ENCODE measurements at regions not wholly inside any gene's neighbourhood (a gene's known extent, or its start where the extent isn't known, plus 50 kb on each side); places are given as distances from the start of the nearest gene placed in this dataset.
"Not testable (repeated sequence)": the region's sequence is repeated elsewhere in the genome, so short reads cannot be mapped to it uniquely, and the experiment has no call there.

DNA sequence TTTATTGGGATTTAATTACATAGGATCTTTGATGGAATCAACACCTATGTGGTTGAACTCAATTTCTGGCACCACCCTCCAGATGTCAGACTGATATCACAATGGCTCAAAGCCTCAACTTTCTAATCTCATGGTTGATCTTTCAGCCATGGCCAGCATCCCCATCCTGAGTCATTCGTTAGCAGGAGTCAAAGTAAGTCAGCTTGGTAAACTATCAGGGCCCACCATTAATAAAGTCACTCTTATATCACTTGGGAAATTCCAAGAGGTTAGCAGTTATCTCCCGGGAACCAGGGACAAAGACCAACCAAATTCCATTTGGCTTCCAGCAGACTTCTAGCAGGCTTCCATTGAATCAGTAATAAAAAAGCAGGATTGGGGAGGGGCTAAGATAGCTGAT lies 50.7 kb upstream of the TNFSF4 start:
- H3K9me2 ChIP-seq (replicated peaks; ENCODE audit: insufficient read depth) = no peaks in the 10 kb centered on the region
- WGBS (ENCODE audit: low lambda C conversion rate, missing lambda C conversion rate) = 66% methylated on average over 2 of the region's 2 CpGs
- no peaks in the 10 kb centered on the region for H3K4me1 ChIP-seq (ENCODE audit: insufficient read depth)
- no peaks in the 10 kb centered on the region for H3K36me3 ChIP-seq (replicated peaks; ENCODE audit: insufficient read depth, low read depth)
- no peak for DNase-seq (ENCODE audit: low spot score)
- no peak overlapping the region for H3K4me2 ChIP-seq
- TF ChIP-seq, protein P1, sequence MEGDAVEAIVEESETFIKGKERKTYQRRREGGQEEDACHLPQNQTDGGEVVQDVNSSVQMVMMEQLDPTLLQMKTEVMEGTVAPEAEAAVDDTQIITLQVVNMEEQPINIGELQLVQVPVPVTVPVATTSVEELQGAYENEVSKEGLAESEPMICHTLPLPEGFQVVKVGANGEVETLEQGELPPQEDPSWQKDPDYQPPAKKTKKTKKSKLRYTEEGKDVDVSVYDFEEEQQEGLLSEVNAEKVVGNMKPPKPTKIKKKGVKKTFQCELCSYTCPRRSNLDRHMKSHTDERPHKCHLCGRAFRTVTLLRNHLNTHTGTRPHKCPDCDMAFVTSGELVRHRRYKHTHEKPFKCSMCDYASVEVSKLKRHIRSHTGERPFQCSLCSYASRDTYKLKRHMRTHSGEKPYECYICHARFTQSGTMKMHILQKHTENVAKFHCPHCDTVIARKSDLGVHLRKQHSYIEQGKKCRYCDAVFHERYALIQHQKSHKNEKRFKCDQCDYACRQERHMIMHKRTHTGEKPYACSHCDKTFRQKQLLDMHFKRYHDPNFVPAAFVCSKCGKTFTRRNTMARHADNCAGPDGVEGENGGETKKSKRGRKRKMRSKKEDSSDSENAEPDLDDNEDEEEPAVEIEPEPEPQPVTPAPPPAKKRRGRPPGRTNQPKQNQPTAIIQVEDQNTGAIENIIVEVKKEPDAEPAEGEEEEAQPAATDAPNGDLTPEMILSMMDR (IDR thresholded peaks at IDR 0.05; ENCODE audit: poor library complexity) = no peak
- no peak overlapping the region for H2AFZ ChIP-seq
- no peak overlapping the region for H3K27ac ChIP-seq
- H3K4me3 ChIP-seq = no peak overlapping the region
- H3K9me3 ChIP-seq (ENCODE audit: low read depth) = no peaks in the 10 kb centered on the region
- no peaks in the 10 kb centered on the region for H3K27me3 ChIP-seq
- H3K79me2 ChIP-seq = no peaks in the 10 kb centered on the region
- H4K20me1 ChIP-seq (ENCODE audit: insufficient read depth, poor library complexity, severe bottlenecking) = no peaks in the 10 kb centered on the region

DNA sequence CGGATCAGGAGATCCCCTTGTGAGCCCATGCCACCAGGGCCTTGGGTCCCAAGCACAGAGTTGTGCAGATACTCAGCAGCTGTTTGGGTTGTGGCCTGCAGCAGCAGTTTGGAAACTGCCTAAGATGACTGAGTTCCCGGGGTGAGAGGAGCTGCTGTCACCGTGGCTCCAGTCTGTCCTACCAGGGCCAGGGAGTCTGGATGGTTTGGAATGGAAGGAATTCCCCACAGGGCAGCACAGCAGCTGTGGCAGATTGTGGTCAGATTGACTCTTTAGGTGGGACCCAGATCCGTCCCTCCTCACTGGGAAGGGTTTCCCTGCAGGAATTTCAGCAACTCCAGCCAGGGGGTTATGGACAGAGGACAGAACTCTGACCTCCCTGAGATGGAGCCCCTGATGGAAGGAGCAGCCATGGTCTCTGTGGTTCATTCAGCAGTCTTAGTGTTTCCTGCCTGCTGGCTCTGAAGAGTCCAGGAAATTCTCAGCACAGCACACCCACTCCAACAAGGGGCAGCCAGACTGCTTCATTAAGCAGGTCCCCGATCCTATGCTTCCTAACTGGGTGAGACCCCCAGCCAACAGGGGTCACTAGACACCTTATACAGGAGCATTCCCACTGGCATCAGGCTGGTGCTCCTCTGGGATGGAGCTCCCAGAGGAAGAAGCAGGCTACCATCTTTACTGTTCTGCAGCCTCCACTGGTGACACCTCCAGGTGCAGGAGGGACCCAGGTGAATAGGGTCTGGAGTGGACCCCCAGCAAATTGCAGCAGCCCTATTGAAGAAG lies 51.5 kb upstream of the TNFSF4 start:
- H3K4me2 ChIP-seq = no peak overlapping the region
- H3K9me3 ChIP-seq (ENCODE audit: low read depth) = no peaks in the 10 kb centered on the region
- H3K27me3 ChIP-seq = no peaks in the 10 kb centered on the region
- no peaks in the 10 kb centered on the region for H4K20me1 ChIP-seq (ENCODE audit: insufficient read depth, poor library complexity, severe bottlenecking)
- TF ChIP-seq EZH2phosphoT487 (IDR thresholded peaks at IDR 0.05; ENCODE audit: low read depth, severe bottlenecking, unreplicated experiment) (no peak), EZH2 (IDR thresholded peaks at IDR 0.05; ENCODE audit: borderline replicate concordance) (no peak)
- TF ChIP-seq, protein P1 (IDR thresholded peaks at IDR 0.05; ENCODE audit: poor library complexity) = no peak
- WGBS (ENCODE audit: low lambda C conversion rate, missing lambda C conversion rate) = 64% methylated on average over 5 of the region's 5 CpGs
- H3K27ac ChIP-seq = no peak overlapping the region
- no peaks in the 10 kb centered on the region for H3K79me2 ChIP-seq
- no peaks in the 10 kb centered on the region for H3K4me1 ChIP-seq (ENCODE audit: insufficient read depth)
- no peaks in the 10 kb centered on the region for H3K9me2 ChIP-seq (replicated peaks; ENCODE audit: insufficient read depth)
- no peak for DNase-seq (ENCODE audit: low spot score)
- no peaks in the 10 kb centered on the region for H3K36me3 ChIP-seq (replicated peaks; ENCODE audit: insufficient read depth, low read depth)
- no peak overlapping the region for H3K4me3 ChIP-seq
- H2AFZ ChIP-seq = no peak overlapping the region

DNA sequence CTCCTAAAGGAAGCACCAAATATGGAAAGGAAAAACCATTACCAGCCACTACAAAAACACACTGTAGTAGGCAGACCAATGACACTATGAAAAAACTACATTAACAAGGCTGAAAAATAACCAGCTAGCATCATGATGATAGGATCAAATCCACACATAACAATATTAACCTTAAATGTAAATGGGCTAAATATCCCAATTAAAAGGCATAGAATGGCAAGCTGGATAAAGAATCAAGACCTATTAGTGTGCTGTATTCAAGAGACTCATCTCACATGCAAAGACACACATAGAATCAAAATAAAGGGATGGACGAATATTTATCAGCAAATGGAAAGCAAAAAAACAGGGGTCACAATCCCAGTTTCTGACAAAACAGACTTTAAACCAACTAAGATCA lies 53.2 kb upstream of the TNFSF4 start:
- H3K9me3 ChIP-seq (ENCODE audit: low read depth); H3K27me3 ChIP-seq; H3K9me2 ChIP-seq (replicated peaks; ENCODE audit: insufficient read depth); H3K4me2 ChIP-seq; H3K36me3 ChIP-seq (replicated peaks; ENCODE audit: insufficient read depth, low read depth); H3K4me3 ChIP-seq; H3K4me1 ChIP-seq (ENCODE audit: insufficient read depth); DNase-seq (ENCODE audit: low spot score); H4K20me1 ChIP-seq (ENCODE audit: insufficient read depth, poor library complexity, severe bottlenecking); H3K27ac ChIP-seq; H3K79me2 ChIP-seq; H2AFZ ChIP-seq: not testable (repeated sequence)
- 90% methylated on average over 1 of the region's 1 CpG for WGBS (ENCODE audit: low lambda C conversion rate, missing lambda C conversion rate)

DNA sequence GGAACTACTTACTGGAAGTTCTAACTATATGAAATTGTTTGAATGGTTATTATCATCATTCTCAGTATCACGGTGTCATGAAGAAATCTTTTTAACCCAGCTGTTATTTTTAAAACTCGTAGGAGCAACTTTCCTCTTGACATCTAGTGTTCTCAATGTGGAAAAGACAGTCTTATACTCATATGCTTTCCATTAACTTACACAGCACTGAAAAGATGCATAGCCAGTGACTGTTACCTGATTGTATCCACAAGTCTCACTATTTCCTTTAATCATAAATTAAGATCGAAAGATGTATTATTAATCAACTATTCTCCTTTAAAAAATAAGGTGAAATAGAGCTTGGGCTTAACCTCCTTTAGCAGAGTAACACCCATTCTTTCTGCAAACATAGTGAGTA lies 59.7 kb upstream of the TNFSF4 start:
- Histone ChIP-seq H4K20me1 (ENCODE audit: insufficient read depth, poor library complexity, severe bottlenecking) (no peaks in the 10 kb centered on the region), H3K27ac (no peak overlapping the region), H3K27me3 (no peaks in the 10 kb centered on the region), H3K4me2 (no peak overlapping the region), H3K9me3 (ENCODE audit: low read depth) (no peaks in the 10 kb centered on the region), H3K79me2 (no peaks in the 10 kb centered on the region), H3K4me1 (ENCODE audit: insufficient read depth) (no peaks in the 10 kb centered on the region), H3K4me3 (no peak overlapping the region), H3K36me3 (replicated peaks; ENCODE audit: insufficient read depth, low read depth) (no peaks in the 10 kb centered on the region), H3K9me2 (replicated peaks; ENCODE audit: insufficient read depth) (no peaks in the 10 kb centered on the region), H2AFZ (no peak overlapping the region)
- TF ChIP-seq, protein P1 (IDR thresholded peaks at IDR 0.05; ENCODE audit: poor library complexity) = no peak
- TF ChIP-seq EZH2phosphoT487 (IDR thresholded peaks at IDR 0.05; ENCODE audit: low read depth, severe bottlenecking, unreplicated experiment) = no peak
- TF ChIP-seq EZH2 (IDR thresholded peaks at IDR 0.05; ENCODE audit: borderline replicate concordance) = no peak
- 69% methylated on average over 3 of the region's 3 CpGs for WGBS (ENCODE audit: low lambda C conversion rate, missing lambda C conversion rate)
- no peak for DNase-seq (ENCODE audit: low spot score)
